H9 (cell line): ENCODE measurements at regions not wholly inside any gene's neighbourhood (a gene's known extent, or its start where the extent isn't known, plus 50 kb on each side); places are given as distances from the start of the nearest gene placed in this dataset.

Experiments used
- DNase-seq: peaks from one replicate; pipeline ENCODE4 v3.0.0-alpha.2; 2017
- H2AFZ ChIP-seq: one replicate; pipeline ENCODE4 v1.6.1; 2013; ENCODE audit warnings: mild to moderate bottlenecking, low read length, control low read depth, moderate library complexity
- H2AK5ac ChIP-seq: 2 replicates; pipeline ENCODE4 v1.6.1; 2013; ENCODE audit warnings: low read length, control low read depth, mixed read lengths; ENCODE audit not compliant: insufficient read length
- H2BK120ac ChIP-seq: one replicate; pipeline ENCODE4 v1.6.1; 2013; ENCODE audit warnings: low read depth, mild to moderate bottlenecking, low read length, control low read depth, inconsistent platforms; ENCODE audit not compliant: poor library complexity, severe bottlenecking
- H2BK12ac ChIP-seq: 2 replicates; pipeline ENCODE4 v1.6.1; 2013; ENCODE audit warnings: low read length, control low read depth, mixed read lengths, low read depth; ENCODE audit not compliant: insufficient read length
- H2BK15ac ChIP-seq: 2 replicates; pipeline ENCODE4 v1.6.1; 2013; ENCODE audit warnings: low read depth, low read length, control low read depth
- H2BK20ac ChIP-seq: one replicate; pipeline ENCODE4 v1.6.1; 2013; ENCODE audit warnings: low read depth, mild to moderate bottlenecking, low read length, control low read depth, inconsistent platforms; ENCODE audit not compliant: poor library complexity, severe bottlenecking
- H2BK5ac ChIP-seq: 2 replicates; pipeline ENCODE4 v1.6.1; 2013; ENCODE audit warnings: low read length, control low read depth, mixed read lengths; ENCODE audit not compliant: insufficient read length
- H3K14ac ChIP-seq: 2 replicates; pipeline ENCODE4 v1.6.1; 2013; ENCODE audit warnings: low read length, control low read depth; ENCODE audit not compliant: insufficient read depth
- H3K18ac ChIP-seq: 2 replicates; pipeline ENCODE4 v1.6.1; 2013; ENCODE audit warnings: low read depth, mild to moderate bottlenecking, mixed read lengths, low read length, control low read depth; ENCODE audit not compliant: insufficient read length
- H3K23ac ChIP-seq: 2 replicates; pipeline ENCODE4 v1.6.1; 2013; ENCODE audit warnings: low read length, control low read depth, mixed read lengths, low read depth; ENCODE audit not compliant: insufficient read length
- H3K23me2 ChIP-seq: 2 replicates; pipeline ENCODE4 v1.6.1; 2013; ENCODE audit warnings: low read depth, mild to moderate bottlenecking, mixed read lengths, low read length, control low read depth; ENCODE audit not compliant: insufficient read length, poor library complexity, severe bottlenecking
- H3K27ac ChIP-seq: 2 replicates; pipeline ENCODE4 v1.5.1; 2013; ENCODE audit warnings: low read length, control low read depth, mixed read lengths, low read depth; ENCODE audit not compliant: insufficient read length
- H3K27me3 ChIP-seq: 2 replicates; pipeline ENCODE4 v1.6.1; 2013; ENCODE audit warnings: low read length, control low read depth, inconsistent platforms; ENCODE audit not compliant: insufficient read depth
- H3K4ac ChIP-seq: 2 replicates; pipeline ENCODE4 v1.6.1; 2013; ENCODE audit warnings: low read depth, mild to moderate bottlenecking, control low read depth, inconsistent platforms, low read length, moderate library complexity
- H3K4me1 ChIP-seq: 2 replicates; pipeline ENCODE4 v1.6.1; 2013; ENCODE audit warnings: low read length, control low read depth, inconsistent platforms; ENCODE audit not compliant: insufficient read depth
- H3K4me2 ChIP-seq: 2 replicates; pipeline ENCODE4 v1.6.1; 2013; ENCODE audit warnings: low read length, control low read depth, mixed read lengths; ENCODE audit not compliant: insufficient read length, insufficient read depth
- H3K56ac ChIP-seq: 2 replicates; pipeline ENCODE4 v1.6.1; 2013; ENCODE audit warnings: low read depth, mild to moderate bottlenecking, mixed read lengths, low read length, control low read depth; ENCODE audit not compliant: insufficient read length
- H3K79me1 ChIP-seq: 2 replicates; pipeline ENCODE4 v1.6.1; 2013; ENCODE audit warnings: low read depth, mild to moderate bottlenecking, moderate library complexity, low read length, control low read depth, inconsistent platforms; ENCODE audit not compliant: insufficient read depth, poor library complexity, severe bottlenecking
- H3K79me2 ChIP-seq: 2 replicates; pipeline ENCODE4 v1.6.1; 2013; ENCODE audit warnings: low read length, control low read depth, inconsistent platforms; ENCODE audit not compliant: insufficient read depth
- H3K9ac ChIP-seq: 2 replicates; pipeline ENCODE4 v1.6.1; 2013; ENCODE audit warnings: low read length, control low read depth, mixed read lengths; ENCODE audit not compliant: insufficient read length; ENCODE audit errors: extremely low read depth
- H3K9me3 ChIP-seq: one replicate; pipeline ENCODE4 v1.6.1; 2013; ENCODE audit warnings: low read depth, low read length, inconsistent platforms; ENCODE audit not compliant: control insufficient read depth
- H3T11ph ChIP-seq: one replicate; pipeline ENCODE4 v1.6.1; 2013; ENCODE audit warnings: mild to moderate bottlenecking, low read length, control low read depth, inconsistent platforms
- H4K20me1 ChIP-seq: one replicate; pipeline ENCODE4 v1.6.1; 2013; ENCODE audit not compliant: control insufficient read depth, insufficient read length, insufficient read depth
- H4K5ac ChIP-seq: 2 replicates; pipeline ENCODE4 v1.6.1; 2013; ENCODE audit warnings: low read depth, mild to moderate bottlenecking, mixed read lengths, low read length, control low read depth; ENCODE audit not compliant: insufficient read length
- H4K8ac ChIP-seq: replicated peaks from 2 replicates; pipeline ENCODE4 v1.6.1; 2013; ENCODE audit warnings: low read length, control low read depth, mixed read lengths, low read depth; ENCODE audit not compliant: insufficient read length
- H4K91ac ChIP-seq: 2 replicates; pipeline ENCODE4 v1.6.1; 2013; ENCODE audit warnings: low read depth, mild to moderate bottlenecking, moderate library complexity, mixed read lengths, low read length, control low read depth; ENCODE audit not compliant: insufficient read length
- H3K27ac Mint-ChIP-seq, 3 experiments: 2 replicates in 2 of 3; 3 replicates in 1 of 3; pipeline ENCODE4 v1.8.0; 2020 to 2021; ENCODE audit warnings: mixed read lengths in 3 of 3, mild to moderate bottlenecking in 1 of 3, moderate library complexity in 1 of 3
- H3K27me3 Mint-ChIP-seq: 2 replicates; pipeline ENCODE4 v1.8.0; 2021; ENCODE audit warnings: low read depth, mild to moderate bottlenecking, moderate library complexity, mixed read lengths
- H3K36me3 Mint-ChIP-seq, 3 experiments: 2 replicates in 2 of 3; 3 replicates in 1 of 3; pipeline ENCODE4 v1.8.0; 2020 to 2021; ENCODE audit warnings: low read depth in 3 of 3, mixed read lengths in 3 of 3; ENCODE audit not compliant: insufficient read depth in 1 of 3
- H3K4me1 Mint-ChIP-seq, 2 experiments: 2 replicates each; pipeline ENCODE4 v1.8.0; 2020; ENCODE audit warnings: mixed read lengths in 2 of 2
- H3K4me3 Mint-ChIP-seq, 2 experiments: 2 replicates in 1 of 2; 3 replicates in 1 of 2; pipeline ENCODE4 v1.8.0; 2020 to 2021; ENCODE audit warnings: mild to moderate bottlenecking in 2 of 2, mixed read lengths in 2 of 2, moderate library complexity in 1 of 2
- H3K9me3 Mint-ChIP-seq, 2 experiments: 2 replicates in 1 of 2; 3 replicates in 1 of 2; pipeline ENCODE4 v1.8.0; 2020; ENCODE audit warnings: mild to moderate bottlenecking in 2 of 2, mixed read lengths in 2 of 2, moderate library complexity in 1 of 2
- WGBS: extraction: QIAGEN DNeasy Blood & Tissue Kit; methylation state at CpG from one replicate; pipeline ENCODE4 v1.1.7; 2013; ENCODE audit warnings: missing lambda C conversion rate, low lambda C conversion rate, mixed read lengths; ENCODE audit not compliant: insufficient read length; ENCODE audit errors: extremely low coverage; 5-methylcytosine and 5-hydroxymethylcytosine counted together
- TF ChIP-seq, protein P1 (sequence below): fragments of 200-600 bp; sonication (generic); conservative IDR thresholded peaks from 3 replicates; pipeline ENCODE4 v1.8.0; 2021; ENCODE audit warnings: antibody characterized with exemption, mild to moderate bottlenecking

DNA sequence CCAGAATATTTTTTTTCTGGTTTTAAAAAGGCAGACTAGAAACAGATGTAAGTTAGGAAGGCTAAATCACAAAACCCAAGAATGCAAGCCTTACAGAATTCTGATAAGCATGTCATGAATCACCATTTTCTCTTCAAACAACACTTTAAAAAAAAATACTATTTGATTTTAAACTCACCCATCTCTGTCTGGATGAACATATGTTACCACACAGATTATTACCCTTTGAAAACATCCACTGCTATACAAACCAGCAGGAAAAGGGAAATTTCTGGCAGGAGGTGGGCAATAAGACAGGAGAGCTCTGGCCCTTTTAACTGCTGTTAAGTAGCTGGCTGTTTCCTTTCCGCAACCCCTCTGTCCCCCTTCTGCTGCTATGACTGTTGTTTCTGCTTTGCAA lies 317.7 kb upstream of the NOCT start:
- TF ChIP-seq, protein P1, sequence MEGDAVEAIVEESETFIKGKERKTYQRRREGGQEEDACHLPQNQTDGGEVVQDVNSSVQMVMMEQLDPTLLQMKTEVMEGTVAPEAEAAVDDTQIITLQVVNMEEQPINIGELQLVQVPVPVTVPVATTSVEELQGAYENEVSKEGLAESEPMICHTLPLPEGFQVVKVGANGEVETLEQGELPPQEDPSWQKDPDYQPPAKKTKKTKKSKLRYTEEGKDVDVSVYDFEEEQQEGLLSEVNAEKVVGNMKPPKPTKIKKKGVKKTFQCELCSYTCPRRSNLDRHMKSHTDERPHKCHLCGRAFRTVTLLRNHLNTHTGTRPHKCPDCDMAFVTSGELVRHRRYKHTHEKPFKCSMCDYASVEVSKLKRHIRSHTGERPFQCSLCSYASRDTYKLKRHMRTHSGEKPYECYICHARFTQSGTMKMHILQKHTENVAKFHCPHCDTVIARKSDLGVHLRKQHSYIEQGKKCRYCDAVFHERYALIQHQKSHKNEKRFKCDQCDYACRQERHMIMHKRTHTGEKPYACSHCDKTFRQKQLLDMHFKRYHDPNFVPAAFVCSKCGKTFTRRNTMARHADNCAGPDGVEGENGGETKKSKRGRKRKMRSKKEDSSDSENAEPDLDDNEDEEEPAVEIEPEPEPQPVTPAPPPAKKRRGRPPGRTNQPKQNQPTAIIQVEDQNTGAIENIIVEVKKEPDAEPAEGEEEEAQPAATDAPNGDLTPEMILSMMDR, result no peak
- no peaks in the 10 kb centered on the region for H3K9me3 ChIP-seq

More for the DNA sequence above, 317.7 kb upstream of the NOCT start:
- H3K27me3 ChIP-seq, result no peaks in the 10 kb centered on the region
- no peaks in the 10 kb centered on the region for H3K79me1 ChIP-seq
- no peak overlapping the region for H3K9ac ChIP-seq
- H3T11ph ChIP-seq, result no peak overlapping the region
- no peak overlapping the region for H2AK5ac ChIP-seq
- H3K23me2 ChIP-seq, result no peaks in the 10 kb centered on the region
- no peak overlapping the region for H2BK5ac ChIP-seq
- no peak overlapping the region for H3K4me2 ChIP-seq
- no peak overlapping the region for H3K18ac ChIP-seq
- H4K5ac ChIP-seq, result no peak overlapping the region
- Mint-ChIP-seq H3K27ac (no peak overlapping the region), H3K4me3 (no peak overlapping the region), H3K4me1 (peaks cover 23 to 26% of the 10 kb centered on the region in 2 experiments), H3K27me3 (no peaks in the 10 kb centered on the region), H3K36me3 (no peaks in the 10 kb centered on the region), H3K9me3 (no peaks in the 10 kb centered on the region)
- H3K27ac ChIP-seq, result no peak overlapping the region
- H2AFZ ChIP-seq, result no peak overlapping the region
- no CpG with 5 or more reads among the region's 1 CpG for WGBS
- H4K20me1 ChIP-seq, result no peaks in the 10 kb centered on the region
- H3K79me2 ChIP-seq, result no peaks in the 10 kb centered on the region
- no peak overlapping the region for H3K4ac ChIP-seq
- H3K23ac ChIP-seq, result no peak overlapping the region
- no peak for DNase-seq
- H4K8ac ChIP-seq, result no peak overlapping the region
- H2BK120ac ChIP-seq, result no peak overlapping the region
- no peak overlapping the region for H3K56ac ChIP-seq
- peaks cover 2% of the 10 kb centered on the region; the same call in 1 of the 2 replicates for H3K4me1 ChIP-seq
- H2BK15ac ChIP-seq, result no peak overlapping the region
- H2BK20ac ChIP-seq, result no peak overlapping the region
- no peak overlapping the region for H4K91ac ChIP-seq
- H2BK12ac ChIP-seq, result no peak overlapping the region
- no peak overlapping the region for H3K14ac ChIP-seq
